ENCODE measurements at regions not wholly inside any gene's neighbourhood (a gene's known extent, or its start where the extent isn't known, plus 50 kb on each side); places are given as distances from the start of the nearest gene placed in this dataset.

GRCh38 chr3:144109944-144110343 is 138.3 kb downstream of the DIPK2A start:
- TF ChIP-seq TEAD4 (IDR thresholded peaks at IDR 0.05) = no peak
- no peak for TF ChIP-seq EGR1 (IDR thresholded peaks at IDR 0.05)
- TF ChIP-seq FOXM1 (IDR thresholded peaks at IDR 0.05; ENCODE audit: borderline replicate concordance, low read depth) = no peak
- TF ChIP-seq REST (IDR thresholded peaks at IDR 0.05; ENCODE audit: low read depth) = no peak
